ENCODE measurements at regions not wholly inside any gene's neighbourhood (a gene's known extent, or its start where the extent isn't known, plus 50 kb on each side); places are given as distances from the start of the nearest gene placed in this dataset.

DNA sequence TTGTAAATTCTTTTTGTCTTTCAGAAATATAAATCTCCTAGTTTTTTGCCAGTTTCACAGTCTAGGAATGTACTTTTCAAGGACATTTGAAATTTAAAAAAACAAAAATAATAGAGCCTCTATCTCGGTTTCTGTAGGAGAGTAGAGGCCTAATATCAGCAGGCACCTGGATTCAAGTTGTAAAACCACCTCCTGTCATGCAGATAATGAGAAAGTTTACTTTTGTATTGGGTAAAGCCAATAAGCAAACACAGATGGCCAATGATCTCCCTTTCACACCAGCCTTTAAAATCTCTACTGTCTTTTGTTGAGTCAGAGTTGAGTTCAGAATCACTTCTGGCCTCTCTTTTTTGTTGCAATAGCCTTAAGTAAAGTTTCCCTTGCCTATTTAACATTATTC, 1499.9 kb downstream of the PCDH18 start:
- no peak for DNase-seq (ENCODE audit: low read depth)
- TF ChIP-seq, protein P1, sequence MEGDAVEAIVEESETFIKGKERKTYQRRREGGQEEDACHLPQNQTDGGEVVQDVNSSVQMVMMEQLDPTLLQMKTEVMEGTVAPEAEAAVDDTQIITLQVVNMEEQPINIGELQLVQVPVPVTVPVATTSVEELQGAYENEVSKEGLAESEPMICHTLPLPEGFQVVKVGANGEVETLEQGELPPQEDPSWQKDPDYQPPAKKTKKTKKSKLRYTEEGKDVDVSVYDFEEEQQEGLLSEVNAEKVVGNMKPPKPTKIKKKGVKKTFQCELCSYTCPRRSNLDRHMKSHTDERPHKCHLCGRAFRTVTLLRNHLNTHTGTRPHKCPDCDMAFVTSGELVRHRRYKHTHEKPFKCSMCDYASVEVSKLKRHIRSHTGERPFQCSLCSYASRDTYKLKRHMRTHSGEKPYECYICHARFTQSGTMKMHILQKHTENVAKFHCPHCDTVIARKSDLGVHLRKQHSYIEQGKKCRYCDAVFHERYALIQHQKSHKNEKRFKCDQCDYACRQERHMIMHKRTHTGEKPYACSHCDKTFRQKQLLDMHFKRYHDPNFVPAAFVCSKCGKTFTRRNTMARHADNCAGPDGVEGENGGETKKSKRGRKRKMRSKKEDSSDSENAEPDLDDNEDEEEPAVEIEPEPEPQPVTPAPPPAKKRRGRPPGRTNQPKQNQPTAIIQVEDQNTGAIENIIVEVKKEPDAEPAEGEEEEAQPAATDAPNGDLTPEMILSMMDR (IDR thresholded peaks at IDR 0.05; ENCODE audit: insufficient read depth, low read length), result no peak

DNA sequence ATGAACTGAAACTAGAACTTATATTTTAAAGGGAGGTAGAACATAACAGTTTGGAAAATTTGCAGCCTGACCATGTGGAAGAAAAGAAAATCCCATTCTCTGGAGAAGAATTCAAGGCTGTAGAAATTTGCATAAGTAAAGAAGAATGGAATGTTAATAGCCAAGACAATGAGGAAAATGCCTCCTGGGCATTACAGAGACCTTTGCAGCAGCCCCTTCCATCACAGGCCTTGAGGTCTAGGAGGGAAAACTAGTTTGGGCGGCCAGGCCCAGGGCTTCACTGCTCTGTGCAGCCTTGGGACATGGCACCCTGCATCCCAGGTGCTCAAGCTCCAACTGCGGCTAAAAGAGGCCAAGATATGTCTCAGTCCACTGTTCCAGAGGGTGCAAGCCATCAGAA, 1506.8 kb downstream of the PCDH18 start:
- TF ChIP-seq, protein P1 (IDR thresholded peaks at IDR 0.05; ENCODE audit: insufficient read depth, low read length), result no peak
- DNase-seq (ENCODE audit: low read depth), result no peak
- H3K4me3 ChIP-seq (ENCODE audit: low read depth, low read length), result no peak overlapping the region

More for the DNA sequence above, 1499.9 kb downstream of the PCDH18 start:
- H3K4me3 ChIP-seq (ENCODE audit: low read depth, low read length), result no peak overlapping the region

DNA sequence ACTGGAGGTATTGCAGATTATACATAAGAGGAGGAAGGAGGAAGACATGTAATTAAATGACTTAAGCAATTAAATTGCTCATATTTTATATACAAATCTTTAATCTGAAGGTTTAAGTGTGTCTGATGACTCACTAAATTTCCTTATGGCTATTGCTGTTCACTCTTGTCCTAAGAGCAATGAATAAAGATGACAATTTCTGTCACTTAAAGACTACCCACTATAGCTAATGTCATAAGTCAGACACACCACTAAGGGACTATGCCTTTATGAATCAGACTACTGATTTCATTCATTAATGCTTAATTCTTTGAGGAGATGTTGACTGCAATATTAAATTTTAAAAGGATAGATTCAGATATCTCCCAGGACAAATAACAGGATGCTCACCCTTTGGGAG, 1514.7 kb downstream of the PCDH18 start:
- TF ChIP-seq, protein P1 (IDR thresholded peaks at IDR 0.05; ENCODE audit: insufficient read depth, low read length), result no peak
- H3K4me3 ChIP-seq (ENCODE audit: low read depth, low read length), result no peak overlapping the region
- DNase-seq (ENCODE audit: low read depth), result no peak

DNA sequence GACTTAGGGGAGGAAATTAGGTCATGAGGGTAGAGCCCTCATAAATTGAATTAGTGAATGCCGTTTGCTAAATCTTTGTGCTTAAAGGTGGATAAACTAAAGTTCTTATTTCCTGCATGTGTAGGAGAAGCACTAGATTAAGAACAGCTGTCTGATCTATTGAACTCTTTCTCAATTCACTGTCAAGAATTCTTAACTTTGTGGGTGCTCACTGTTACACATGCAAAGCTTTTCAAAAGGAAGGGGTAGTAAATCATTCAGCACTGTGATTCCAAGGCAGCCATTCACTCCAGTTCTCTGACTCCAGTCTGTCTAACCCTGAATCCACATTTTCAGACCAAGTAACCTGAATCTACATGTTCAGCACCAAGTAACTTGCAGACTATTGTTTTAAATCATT, 1520.1 kb downstream of the PCDH18 start:
- DNase-seq (ENCODE audit: low read depth), result no peak
- TF ChIP-seq, protein P1 (IDR thresholded peaks at IDR 0.05; ENCODE audit: insufficient read depth, low read length), result no peak

DNA sequence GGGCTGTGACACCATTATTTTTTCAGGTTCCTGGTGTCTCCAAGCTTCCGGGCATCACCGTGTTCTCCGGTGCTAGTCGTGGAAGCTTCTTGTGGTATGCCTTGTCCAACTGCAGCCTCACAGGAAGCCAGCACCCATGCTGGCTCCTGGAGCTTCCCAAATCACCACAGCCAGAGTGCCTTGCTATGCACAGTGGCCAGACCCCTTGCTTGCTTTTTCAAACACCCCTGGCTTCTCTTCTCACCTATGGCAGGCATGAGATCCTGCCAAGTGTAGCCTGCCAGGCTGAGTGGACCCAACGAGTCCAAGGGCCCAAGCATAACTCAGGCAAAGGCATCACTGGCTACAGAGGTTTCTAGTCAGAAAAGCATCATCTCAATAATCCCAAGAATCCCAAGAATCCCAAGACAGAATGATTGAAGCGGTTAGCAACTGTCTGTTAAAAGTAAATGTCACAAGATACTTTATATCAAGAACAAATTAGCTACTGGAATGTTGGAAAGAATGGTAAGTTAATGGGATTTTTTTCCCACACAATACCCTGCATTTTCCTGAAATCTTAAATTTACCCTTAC, 1522.9 kb downstream of the PCDH18 start:
- no peak for DNase-seq (ENCODE audit: low read depth)
- H3K4me3 ChIP-seq (ENCODE audit: low read depth, low read length), result no peak overlapping the region
- TF ChIP-seq, protein P1 (IDR thresholded peaks at IDR 0.05; ENCODE audit: insufficient read depth, low read length), result no peak

More for the DNA sequence above, 1520.1 kb downstream of the PCDH18 start:
- H3K4me3 ChIP-seq (ENCODE audit: low read depth, low read length), result no peak overlapping the region

DNA sequence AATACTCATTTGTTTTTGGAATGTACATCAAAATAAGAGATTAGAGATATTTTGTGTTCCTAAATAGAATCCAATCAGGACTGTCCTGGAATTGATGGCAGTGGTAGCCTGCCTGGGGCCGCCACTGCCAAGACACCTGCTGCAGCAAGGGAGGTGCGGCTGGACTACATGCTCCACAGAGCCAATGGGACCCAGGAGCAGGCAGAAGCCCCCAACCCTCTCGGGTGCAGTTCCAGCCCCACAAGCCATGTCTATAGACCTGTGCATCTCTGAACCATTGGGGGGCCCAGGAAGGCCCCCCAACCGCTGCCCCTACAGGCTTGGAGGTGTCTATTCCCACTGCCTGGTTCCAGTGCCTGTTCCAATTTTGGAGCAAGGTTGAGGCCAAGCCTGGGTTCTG, 1524.3 kb downstream of the PCDH18 start:
- H3K4me3 ChIP-seq (ENCODE audit: low read depth, low read length), result no peak overlapping the region
- no peak for DNase-seq (ENCODE audit: low read depth)
- TF ChIP-seq, protein P1 (IDR thresholded peaks at IDR 0.05; ENCODE audit: insufficient read depth, low read length), result no peak

DNA sequence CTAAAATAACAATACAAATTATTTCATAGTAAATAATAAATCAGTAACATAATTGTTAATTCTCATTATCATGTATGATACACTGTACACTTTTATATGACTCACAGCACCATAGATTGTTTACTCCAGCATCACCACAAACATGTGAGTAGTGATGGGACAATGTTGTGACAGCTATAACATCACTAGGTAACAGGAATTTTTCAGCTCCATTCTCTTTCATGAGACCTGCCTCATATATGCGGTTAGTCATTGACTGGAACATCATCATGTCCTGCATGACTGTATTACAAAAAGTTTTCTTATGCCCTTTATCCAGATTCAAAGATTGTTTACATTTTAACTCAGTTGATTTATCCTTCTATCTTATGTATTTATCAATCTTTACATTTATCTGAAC, 1530.0 kb downstream of the PCDH18 start:
- DNase-seq (ENCODE audit: low read depth), result no peak
- TF ChIP-seq, protein P1 (IDR thresholded peaks at IDR 0.05; ENCODE audit: insufficient read depth, low read length), result no peak
- no peak overlapping the region for H3K4me3 ChIP-seq (ENCODE audit: low read depth, low read length)

Measured in fibroblast of the aortic adventitia (primary cell).